Body of pancreas (tissue), 4 donors: ENCODE measurements at regions not wholly inside any gene's neighbourhood (a gene's known extent, or its start where the extent isn't known, plus 50 kb on each side); places are given as distances from the start of the nearest gene placed in this dataset.

Experiments
- CTCF ChIP-seq, 7 experiments: fragments of 450-650 bp in 4 of 7; fragments of 200-600 bp in 3 of 7; sonication (generic) in 3 of 7; IDR thresholded peaks; one replicate each; pipeline ENCODE4 v1.5.1; 2016 to 2019; ENCODE audit warnings: antibody characterized with exemption in 7 of 7
- POLR2A ChIP-seq, 3 donors: fragments of 450-650 bp; IDR thresholded peaks; one replicate each; pipeline ENCODE4 v1.6.1; 2016; ENCODE audit warnings: antibody characterized with exemption in 3 of 3, mild to moderate bottlenecking in 2 of 3

- TF ChIP-seq CTCF (IDR thresholded peaks at IDR 0.05) (no peak), POLR2A (IDR thresholded peaks at IDR 0.05) (no peak)
Observed at GRCh38 chr5:125610892-125611291, 812.3 kb upstream of the GRAMD2B start.
